ENCODE measurements at regions not wholly inside any gene's neighbourhood (a gene's known extent, or its start where the extent isn't known, plus 50 kb on each side); places are given as distances from the start of the nearest gene placed in this dataset.

GRCh38 chr2:237184919-237185552, 99.3 kb downstream of the COPS8 start:
- TF ChIP-seq TEAD4 (IDR thresholded peaks at IDR 0.05) (no peak), USF1 (IDR thresholded peaks at IDR 0.05) (no peak), REST (IDR thresholded peaks at IDR 0.05; ENCODE audit: low read depth) (no peak), FOXM1 (IDR thresholded peaks at IDR 0.05; ENCODE audit: borderline replicate concordance, low read depth) (no peak), TAF1 (IDR thresholded peaks at IDR 0.05; ENCODE audit: low read depth) (no peak)

- TF ChIP-seq YY1 (IDR thresholded peaks at IDR 0.05; ENCODE audit: low read depth) (no peak), RAD21 (IDR thresholded peaks at IDR 0.05; ENCODE audit: low read depth) (no peak)
Observed at GRCh38 chr2:237185553-237185925, 99.8 kb downstream of the COPS8 start.

GRCh38 chr2:237189799-237190198, 104.1 kb downstream of the COPS8 start:
- no peak for TF ChIP-seq FOXM1 (IDR thresholded peaks at IDR 0.05; ENCODE audit: borderline replicate concordance, low read depth)
- TF ChIP-seq EP300 (IDR thresholded peaks at IDR 0.05; ENCODE audit: borderline replicate concordance) = no peak
- no peak for TF ChIP-seq YY1 (IDR thresholded peaks at IDR 0.05; ENCODE audit: low read depth)
- TF ChIP-seq TEAD4 (IDR thresholded peaks at IDR 0.05) = no peak
- no peak for TF ChIP-seq MAX (IDR thresholded peaks at IDR 0.05)
- TF ChIP-seq TCF12 (IDR thresholded peaks at IDR 0.05; ENCODE audit: low read depth) = no peak
- TF ChIP-seq TAF1 (IDR thresholded peaks at IDR 0.05; ENCODE audit: low read depth) = no peak
- no peak for TF ChIP-seq CEBPB (IDR thresholded peaks at IDR 0.05)
- TF ChIP-seq CREB1 (IDR thresholded peaks at IDR 0.05; ENCODE audit: low read depth) = no peak
- TF ChIP-seq EGR1 (IDR thresholded peaks at IDR 0.05) = no peak
- TF ChIP-seq USF1 (IDR thresholded peaks at IDR 0.05) = no peak
- no peak for TF ChIP-seq NFIC (IDR thresholded peaks at IDR 0.05)

GRCh38 chr2:237190966-237191713, 105.5 kb downstream of the COPS8 start:
- TF ChIP-seq ZBTB7A (IDR thresholded peaks at IDR 0.05; ENCODE audit: low read depth) (no peak), EP300 (IDR thresholded peaks at IDR 0.05; ENCODE audit: borderline replicate concordance) (no peak)

- TF ChIP-seq FOXM1 (IDR thresholded peaks at IDR 0.05; ENCODE audit: borderline replicate concordance, low read depth) (no peak), TCF12 (IDR thresholded peaks at IDR 0.05; ENCODE audit: low read depth) (no peak), USF1 (IDR thresholded peaks at IDR 0.05) (no peak), CEBPB (IDR thresholded peaks at IDR 0.05) (no peak), EP300 (IDR thresholded peaks at IDR 0.05; ENCODE audit: borderline replicate concordance) (no peak), ZBTB7A (IDR thresholded peaks at IDR 0.05; ENCODE audit: low read depth) (no peak)
Observed at GRCh38 chr2:237191714-237192081, 106.0 kb downstream of the COPS8 start.

- TF ChIP-seq TAF1 (IDR thresholded peaks at IDR 0.05; ENCODE audit: low read depth) = no peak
- no peak for TF ChIP-seq MAX (IDR thresholded peaks at IDR 0.05)
- TF ChIP-seq USF1 (IDR thresholded peaks at IDR 0.05) = no peak
- no peak for TF ChIP-seq FOXM1 (IDR thresholded peaks at IDR 0.05; ENCODE audit: borderline replicate concordance, low read depth)
- no peak for TF ChIP-seq NFIC (IDR thresholded peaks at IDR 0.05)
- no peak for TF ChIP-seq ZBTB7A (IDR thresholded peaks at IDR 0.05; ENCODE audit: low read depth)
- TF ChIP-seq EGR1 (IDR thresholded peaks at IDR 0.05) = no peak
- TF ChIP-seq CREB1 (IDR thresholded peaks at IDR 0.05; ENCODE audit: low read depth) = no peak
- no peak for TF ChIP-seq YY1 (IDR thresholded peaks at IDR 0.05; ENCODE audit: low read depth)
- TF ChIP-seq REST (IDR thresholded peaks at IDR 0.05; ENCODE audit: low read depth) = no peak
Observed at GRCh38 chr2:237192881-237193280, 107.2 kb downstream of the COPS8 start.
